ENCODE measurements at regions not wholly inside any gene's neighbourhood (a gene's known extent, or its start where the extent isn't known, plus 50 kb on each side); places are given as distances from the start of the nearest gene placed in this dataset.

GRCh38 chr7:81515009-81515408 is 254.8 kb downstream of the HGF start:
- Histone ChIP-seq H3K36me3 (ENCODE audit: low read depth) (no peaks in the 10 kb centered on the region), H3K9me3 (no peaks in the 10 kb centered on the region), H3K4me3 (no peak overlapping the region), H3K4me1 (ENCODE audit: low read depth) (no peaks in the 10 kb centered on the region)
- TF ChIP-seq CTCF (IDR thresholded peaks at IDR 0.05), result no peak
- intact Hi-C loops (cut with DNase I, micrococcal nuclease), result no loop called here
- ATAC-seq, result no peak
- no peak for DNase-seq

- Histone ChIP-seq H3K36me3 (ENCODE audit: low read depth) (no peaks in the 10 kb centered on the region), H3K9me3 (no peaks in the 10 kb centered on the region), H3K4me1 (ENCODE audit: low read depth) (no peaks in the 10 kb centered on the region), H3K4me3 (no peak overlapping the region)
- ATAC-seq (no peak), DNase-seq (no peak)
- intact Hi-C loops (cut with DNase I, micrococcal nuclease), result no loop called here
- TF ChIP-seq CTCF (IDR thresholded peaks at IDR 0.05), result no peak
Observed at GRCh38 chr7:81514546-81514945, 255.3 kb downstream of the HGF start.

GRCh38 chr7:81510122-81510521 is 259.7 kb downstream of the HGF start:
- intact Hi-C loops (cut with DNase I, micrococcal nuclease), result no loop called here

GRCh38 chr7:81507221-81507620 is 262.6 kb downstream of the HGF start:
- H3K4me1 ChIP-seq (ENCODE audit: low read depth), result no peaks in the 10 kb centered on the region
- no peak overlapping the region for H3K4me3 ChIP-seq
- ATAC-seq (no peak), DNase-seq (no peak)
- H3K36me3 ChIP-seq (ENCODE audit: low read depth), result no peaks in the 10 kb centered on the region
- H3K9me3 ChIP-seq, result no peaks in the 10 kb centered on the region
- intact Hi-C loops (cut with DNase I, micrococcal nuclease), result no loop called here
- TF ChIP-seq CTCF (IDR thresholded peaks at IDR 0.05), result no peak

More at GRCh38 chr7:81510122-81510521, 259.7 kb downstream of the HGF start:
- DNase-seq (no peak), ATAC-seq (no peak)
- TF ChIP-seq CTCF (IDR thresholded peaks at IDR 0.05), result no peak
- Histone ChIP-seq H3K36me3 (ENCODE audit: low read depth) (no peaks in the 10 kb centered on the region), H3K4me3 (no peak overlapping the region), H3K9me3 (no peaks in the 10 kb centered on the region), H3K4me1 (ENCODE audit: low read depth) (no peaks in the 10 kb centered on the region)

- no peak for TF ChIP-seq CTCF (IDR thresholded peaks at IDR 0.05)
- Histone ChIP-seq H3K36me3 (ENCODE audit: low read depth) (no peaks in the 10 kb centered on the region), H3K4me1 (ENCODE audit: low read depth) (no peaks in the 10 kb centered on the region), H3K9me3 (no peaks in the 10 kb centered on the region), H3K4me3 (no peak overlapping the region)
- ATAC-seq, result no peak
- intact Hi-C loops (cut with DNase I, micrococcal nuclease), result no loop called here
- no peak for DNase-seq
Observed at GRCh38 chr7:81506609-81507008, 263.2 kb downstream of the HGF start.

- TF ChIP-seq CTCF (IDR thresholded peaks at IDR 0.05), result no peak
- ATAC-seq (no peak), DNase-seq (no peak)
- no peaks in the 10 kb centered on the region for H3K4me1 ChIP-seq (ENCODE audit: low read depth)
- intact Hi-C loops (cut with DNase I, micrococcal nuclease), result loop anchor here in 1 of 2 donors (5.0 kb wide), 1 partner anchor 454 kb away; no protein-coding TSS in a partner anchor
- H3K36me3 ChIP-seq (ENCODE audit: low read depth), result no peaks in the 10 kb centered on the region
- H3K9me3 ChIP-seq, result no peaks in the 10 kb centered on the region
- H3K4me3 ChIP-seq, result no peak overlapping the region
Observed at GRCh38 chr7:81503771-81504170, 266.1 kb downstream of the HGF start.
